Activated naive CD4-positive, alpha-beta T cell treated with anti-CD3 and anti-CD28 coated beads, Interleukin-2, amount 50 U/mL, for 16 hours (primary cell): ENCODE measurements at regions not wholly inside any gene's neighbourhood (a gene's known extent, or its start where the extent isn't known, plus 50 kb on each side); places are given as distances from the start of the nearest gene placed in this dataset.

ENCODE experiments used
- DNase-seq: peaks from one replicate; pipeline ENCODE4 v3.0.0-alpha.2; 2020

DNA sequence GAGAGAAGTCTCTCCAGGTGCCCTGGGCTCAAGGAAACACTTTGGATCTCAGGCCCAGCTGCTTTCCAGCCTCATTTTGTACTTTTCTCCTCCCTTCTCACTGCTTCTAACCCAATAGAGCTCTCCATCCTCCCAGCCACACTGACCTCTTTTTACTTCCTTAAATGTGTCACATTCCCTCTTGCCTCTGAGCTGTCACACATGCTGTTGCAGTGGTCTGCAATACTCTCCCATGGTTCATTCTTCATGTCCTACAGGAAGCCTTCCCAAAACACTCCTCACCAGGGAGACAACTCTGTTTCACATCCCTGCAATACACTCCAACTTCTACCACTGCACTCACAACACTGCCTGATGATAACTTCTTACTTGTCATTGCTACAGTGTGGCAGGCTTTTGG lies 242.1 kb upstream of the DYNLRB2 start:
- no peak for DNase-seq

- DNase-seq: no peak
These were observed 244.8 kb upstream of the DYNLRB2 start for GRCh38 chr16:80296034-80296433.

DNA sequence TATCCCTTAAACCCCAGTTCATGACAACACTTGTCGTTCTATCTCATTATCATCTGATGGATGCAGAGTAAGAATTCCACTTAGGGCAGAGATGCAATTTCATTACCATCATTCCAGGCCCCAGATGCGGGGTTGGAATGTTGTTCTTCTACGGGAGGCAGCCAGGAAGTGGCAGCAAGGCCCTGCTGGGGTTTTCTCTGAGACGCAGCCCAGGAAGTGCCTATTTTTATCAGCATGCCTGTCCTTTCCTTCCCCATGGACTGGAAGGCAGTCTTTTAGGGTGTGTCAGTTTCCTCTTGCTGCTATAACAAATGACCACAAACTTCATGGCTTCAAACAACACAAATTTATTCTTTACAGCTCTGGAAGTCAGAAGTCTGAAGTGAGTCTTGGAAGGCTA lies 246.6 kb upstream of the DYNLRB2 start:
- DNase-seq: no peak

DNA sequence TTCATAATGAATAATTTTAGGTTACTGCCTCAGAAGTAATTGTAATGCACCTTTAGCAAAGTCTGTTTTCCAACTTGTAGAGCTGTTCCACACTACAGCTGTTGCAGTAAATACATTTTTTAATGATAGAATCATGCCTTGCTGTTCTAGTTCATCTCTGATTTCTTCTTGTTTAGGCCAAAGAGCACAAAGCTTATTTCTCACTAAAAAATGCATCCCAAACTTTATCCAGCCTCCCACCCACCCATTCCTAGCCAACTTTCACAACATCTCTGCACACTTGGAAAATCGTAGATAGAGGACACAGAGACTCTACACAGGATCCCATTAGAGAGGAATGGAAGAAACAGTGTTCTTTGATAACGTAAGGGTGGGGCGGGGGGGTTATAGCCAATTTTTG lies 252.2 kb upstream of the DYNLRB2 start:
- no peak for DNase-seq

GRCh38 chr16:80287674-80288073 lies 253.1 kb upstream of the DYNLRB2 start:
- no peak for DNase-seq

DNA sequence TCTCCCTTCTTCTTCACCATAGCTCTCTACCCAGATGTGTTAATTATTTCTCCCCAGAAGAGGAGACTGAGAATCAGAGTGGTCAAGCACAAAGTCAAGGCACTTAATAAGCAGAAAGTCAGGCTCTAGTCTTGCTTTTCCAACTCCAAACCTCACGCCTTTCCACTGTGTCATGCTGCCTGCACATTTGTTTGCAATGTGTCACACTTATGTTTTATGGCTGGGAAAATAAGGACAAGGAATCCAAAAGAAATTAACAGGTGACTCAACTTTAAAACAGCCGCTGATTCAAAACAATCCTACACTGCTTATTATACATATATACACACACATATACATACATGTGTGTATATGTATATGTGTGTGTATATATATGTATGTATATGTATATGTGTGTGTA lies 255.7 kb upstream of the DYNLRB2 start:
- DNase-seq: no peak

GRCh38 chr16:80283466-80284392 lies 257.1 kb upstream of the DYNLRB2 start:
- no peak for DNase-seq

GRCh38 chr16:80280557-80280956 lies 260.2 kb upstream of the DYNLRB2 start:
- DNase-seq: no peak

- DNase-seq: no peak
These were observed 261.1 kb upstream of the DYNLRB2 start for GRCh38 chr16:80279656-80280055.

DNA sequence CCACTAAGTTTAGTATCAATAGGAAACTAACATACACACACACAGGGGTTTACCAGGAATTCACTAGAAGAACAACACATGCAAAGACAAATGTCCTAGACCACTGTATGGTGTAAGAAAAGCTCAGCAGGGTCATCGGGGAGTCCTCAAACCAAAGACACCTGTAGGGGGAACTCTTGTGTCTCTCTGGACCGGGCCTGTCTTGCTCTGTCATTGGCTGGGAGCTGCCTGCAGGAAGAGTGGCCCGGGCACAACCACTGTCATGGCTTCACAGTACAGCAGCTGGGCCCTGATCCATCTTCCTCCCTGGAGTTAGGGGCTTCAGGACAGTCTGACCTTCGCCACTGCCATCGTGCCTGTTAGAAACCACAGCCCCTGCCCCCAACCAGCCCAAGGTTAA lies 263.6 kb upstream of the DYNLRB2 start:
- DNase-seq: no peak

DNA sequence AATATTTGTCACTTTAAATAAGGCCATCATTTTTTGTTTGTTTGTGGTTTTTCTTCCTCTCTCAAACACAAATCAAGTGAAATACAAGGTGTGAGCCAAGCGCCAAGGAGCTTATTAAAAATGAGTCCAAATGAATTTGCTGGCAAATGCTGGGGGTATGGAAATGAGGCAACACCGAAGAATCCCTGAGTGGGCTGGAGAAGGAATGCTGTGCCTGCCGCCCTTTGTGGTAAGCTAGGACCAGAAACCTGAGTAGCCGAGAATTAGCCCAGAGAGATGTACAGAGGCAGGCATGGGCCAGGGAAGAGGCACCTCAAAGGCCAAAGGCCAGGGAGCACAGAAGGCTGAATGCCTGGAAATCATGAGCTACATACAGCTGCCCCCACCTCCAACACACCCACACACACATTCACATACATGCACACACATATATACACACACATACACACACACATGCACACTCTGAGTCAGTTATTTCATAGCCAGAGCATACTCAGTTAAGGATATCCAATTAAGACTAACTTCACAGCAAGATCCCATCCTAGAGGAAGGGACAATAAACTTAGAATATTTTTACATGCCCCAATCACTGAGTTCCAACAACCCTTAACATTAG lies 266.1 kb upstream of the DYNLRB2 start:
- no peak for DNase-seq

GRCh38 chr16:80273635-80274538 lies 266.9 kb upstream of the DYNLRB2 start:
- no peak for DNase-seq

DNA sequence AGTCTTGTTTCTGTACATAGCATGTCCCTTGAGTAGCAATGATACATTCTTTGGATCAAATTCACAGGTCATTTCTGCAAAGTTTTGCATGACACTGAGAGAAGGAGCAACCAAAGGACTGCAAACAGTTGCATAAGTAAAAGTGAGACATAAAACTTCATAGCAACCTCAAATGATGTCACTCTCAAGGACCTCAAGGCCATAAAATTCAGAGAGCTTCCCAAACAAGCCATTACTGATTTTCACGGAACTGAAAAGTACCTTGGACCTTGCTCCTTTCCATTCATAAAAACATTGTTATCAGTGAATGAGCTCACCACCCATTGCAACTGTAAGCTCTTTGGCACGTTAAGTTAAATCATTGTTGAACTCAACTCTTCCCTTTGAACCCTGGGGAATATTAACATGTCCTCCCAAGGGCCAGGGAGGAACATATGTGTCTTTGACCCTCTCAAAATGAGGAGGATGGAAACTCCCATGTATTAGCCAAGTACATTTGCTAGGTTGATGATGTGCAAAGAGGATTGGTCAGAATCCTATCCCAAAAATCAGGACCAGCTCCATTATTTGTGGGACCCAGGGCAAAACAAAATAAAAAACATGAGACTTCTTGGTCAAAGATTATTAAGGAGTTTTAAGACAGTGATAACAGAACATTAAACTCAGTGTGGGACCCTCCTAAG lies 275.0 kb upstream of the DYNLRB2 start:
- no peak for DNase-seq

DNA sequence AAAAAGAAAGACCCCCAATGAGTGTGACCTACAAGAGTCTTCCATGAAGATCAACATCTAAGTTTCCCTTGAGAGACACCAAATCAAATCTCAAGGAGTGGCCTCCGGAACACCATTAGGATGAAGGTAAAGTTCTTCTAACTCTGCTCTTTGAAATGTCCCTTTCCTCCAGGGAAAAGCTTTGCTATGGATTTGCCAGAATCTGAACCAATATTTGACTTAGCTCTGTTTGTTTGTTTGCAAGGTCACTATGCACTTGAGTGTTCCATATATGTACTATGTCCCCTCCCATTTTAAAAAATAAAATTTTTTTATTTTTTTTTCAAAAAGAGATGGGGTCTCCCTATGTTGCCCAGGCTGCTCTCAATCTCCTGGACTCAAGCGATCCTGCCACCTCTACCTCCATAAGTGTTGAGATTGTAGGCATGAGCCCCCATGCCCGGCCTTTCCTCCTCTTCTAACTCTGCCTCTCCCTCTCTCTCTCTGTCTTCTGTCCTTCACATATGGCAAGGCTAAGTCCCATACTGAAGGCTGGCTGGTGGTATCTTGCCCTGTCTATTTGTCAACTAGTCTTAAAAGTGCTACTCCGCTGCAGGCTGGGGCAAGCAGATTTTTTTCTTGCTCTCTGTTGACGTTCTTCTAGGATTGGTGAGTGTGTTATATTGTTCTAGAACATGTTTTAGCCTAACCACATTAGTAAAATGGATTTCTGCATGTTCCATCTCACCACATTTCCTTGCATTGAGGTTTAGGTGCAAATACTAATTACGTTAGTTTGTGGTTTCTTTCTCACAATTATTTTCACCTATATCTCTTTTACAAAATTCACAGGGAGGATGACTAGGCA lies 276.7 kb upstream of the DYNLRB2 start:
- DNase-seq: no peak

DNA sequence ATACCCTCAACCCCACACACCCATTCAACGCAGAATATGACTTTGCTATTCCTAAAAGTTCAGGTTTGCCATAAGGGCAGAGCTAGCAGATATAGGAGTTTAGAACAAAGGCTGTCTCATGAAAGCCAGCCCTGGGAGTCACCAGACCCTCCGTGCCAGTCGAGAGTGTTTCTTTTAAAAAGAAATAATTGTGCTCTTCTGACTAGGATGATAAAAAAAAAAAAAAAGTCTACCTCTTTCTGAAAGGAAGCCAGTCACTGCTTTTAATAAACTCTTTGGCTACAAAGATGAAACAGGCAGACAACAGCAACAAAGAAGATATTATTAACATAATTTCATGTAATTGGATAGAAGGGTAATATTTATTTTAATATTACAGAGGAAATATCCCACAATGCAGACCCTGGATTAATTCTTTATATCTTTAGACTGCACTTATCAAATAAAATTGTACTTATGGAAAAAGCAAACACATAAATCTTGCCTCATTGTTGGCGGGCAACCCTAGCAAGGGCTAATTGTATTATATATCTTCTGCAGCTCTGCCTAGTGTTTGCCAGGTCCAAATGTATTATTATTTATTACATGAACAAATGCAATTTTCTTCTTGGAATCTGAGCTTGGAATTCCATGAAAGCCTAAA lies 277.5 kb upstream of the DYNLRB2 start:
- no peak for DNase-seq

- DNase-seq: no peak
These were observed 279.9 kb upstream of the DYNLRB2 start for GRCh38 chr16:80260906-80261311.

- DNase-seq: no peak
These were observed 281.4 kb upstream of the DYNLRB2 start for GRCh38 chr16:80259290-80259805.

DNA sequence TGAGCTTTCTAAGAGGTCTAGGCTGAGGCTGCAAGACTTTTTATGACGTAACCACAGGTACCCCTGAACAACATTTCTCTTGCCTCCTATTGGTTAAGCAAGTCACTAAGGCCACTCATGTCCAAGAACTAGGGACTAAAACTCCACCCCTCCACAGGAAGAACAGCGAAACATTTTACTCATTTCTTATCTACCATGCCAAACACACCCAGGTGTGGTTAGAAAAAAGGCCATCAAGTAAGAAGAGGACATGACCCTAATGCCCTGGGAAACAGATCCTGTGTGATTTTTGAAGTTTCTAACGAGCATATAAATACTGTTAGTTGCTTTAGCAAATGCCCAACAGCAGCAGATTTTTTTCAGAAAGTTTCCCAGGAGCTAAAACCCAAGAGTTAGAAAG lies 282.4 kb upstream of the DYNLRB2 start:
- DNase-seq: no peak

GRCh38 chr16:80254970-80255369 lies 285.8 kb upstream of the DYNLRB2 start:
- DNase-seq: no peak

GRCh38 chr16:80253741-80254140 lies 287.1 kb upstream of the DYNLRB2 start:
- no peak for DNase-seq

- DNase-seq: no peak
These were observed 290.4 kb upstream of the DYNLRB2 start for GRCh38 chr16:80250381-80250780.
